Suppressor macrophage treated with lipopolysaccharide for 4 hours (primary cell): ENCODE measurements at regions not wholly inside any gene's neighbourhood (a gene's known extent, or its start where the extent isn't known, plus 50 kb on each side); places are given as distances from the start of the nearest gene placed in this dataset.

Experiments used
- DNase-seq: peaks from one replicate; pipeline ENCODE4 v3.0.0-alpha.2; 2020

DNA sequence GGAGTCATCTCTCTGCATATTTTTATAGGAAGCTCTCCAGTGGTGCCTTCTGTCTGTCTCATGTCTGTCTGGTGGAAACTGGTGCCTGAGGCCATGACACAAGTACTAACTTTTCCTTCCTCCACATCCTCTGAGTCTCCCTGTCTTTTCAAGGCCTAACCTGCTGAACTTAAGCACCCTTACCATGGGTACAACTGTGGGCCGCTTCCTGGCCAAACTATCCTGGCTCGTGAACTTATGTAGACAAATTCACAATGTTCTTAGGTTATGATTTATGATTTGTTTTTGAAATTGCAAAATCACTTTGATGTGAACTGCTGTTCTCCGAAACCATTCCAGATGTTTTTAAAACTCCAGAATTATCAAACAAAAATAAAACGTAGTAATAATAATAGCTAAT lies 804.5 kb upstream of the POU3F3 start:
- no peak for DNase-seq

DNA sequence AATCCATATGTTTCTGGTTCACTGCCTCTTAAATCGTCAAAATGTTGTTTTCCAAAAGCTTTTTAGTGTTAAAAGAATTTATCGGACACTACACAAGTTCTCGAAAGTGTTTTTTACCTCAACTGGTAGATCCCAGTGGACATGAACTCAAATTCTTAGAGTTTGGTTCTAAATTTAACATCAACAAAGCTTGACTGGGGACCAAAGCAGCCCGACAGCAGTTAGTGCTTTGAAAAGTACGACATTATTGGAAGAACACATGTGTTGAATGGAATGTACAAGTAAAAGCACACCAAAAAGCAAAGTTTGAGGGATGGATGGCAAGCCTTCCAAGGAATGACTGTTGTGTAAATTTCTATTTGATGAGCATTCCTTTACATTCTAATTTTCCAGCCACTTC lies 803.9 kb upstream of the POU3F3 start:
- no peak for DNase-seq

DNA sequence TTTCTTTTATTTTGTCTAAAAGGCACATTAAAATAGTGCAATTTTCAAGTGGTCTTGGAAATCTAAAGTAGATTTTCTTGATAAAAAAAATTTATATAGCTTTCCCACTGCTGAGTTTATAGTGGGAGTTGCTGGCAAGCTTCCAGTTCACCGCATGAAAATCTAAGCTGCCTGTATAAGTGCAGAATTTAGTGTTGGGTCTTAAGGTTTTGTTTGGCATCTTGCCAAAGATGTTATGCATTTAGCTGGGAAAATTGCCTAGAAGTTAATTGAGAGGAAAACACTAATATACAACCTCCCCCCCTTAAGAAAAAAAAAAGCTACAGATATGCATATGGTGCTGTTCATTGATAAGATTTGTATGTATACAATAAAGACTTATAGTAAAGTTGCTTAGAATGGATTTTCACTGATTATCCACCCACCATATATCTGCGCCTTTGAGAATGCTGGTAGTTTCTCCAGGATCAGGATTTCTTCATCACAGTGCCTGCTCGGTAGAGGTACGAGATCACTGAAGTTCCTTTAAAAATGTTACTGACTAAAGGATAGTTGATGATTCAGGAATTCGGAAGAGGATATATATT lies 803.2 kb upstream of the POU3F3 start:
- no peak for DNase-seq

DNA sequence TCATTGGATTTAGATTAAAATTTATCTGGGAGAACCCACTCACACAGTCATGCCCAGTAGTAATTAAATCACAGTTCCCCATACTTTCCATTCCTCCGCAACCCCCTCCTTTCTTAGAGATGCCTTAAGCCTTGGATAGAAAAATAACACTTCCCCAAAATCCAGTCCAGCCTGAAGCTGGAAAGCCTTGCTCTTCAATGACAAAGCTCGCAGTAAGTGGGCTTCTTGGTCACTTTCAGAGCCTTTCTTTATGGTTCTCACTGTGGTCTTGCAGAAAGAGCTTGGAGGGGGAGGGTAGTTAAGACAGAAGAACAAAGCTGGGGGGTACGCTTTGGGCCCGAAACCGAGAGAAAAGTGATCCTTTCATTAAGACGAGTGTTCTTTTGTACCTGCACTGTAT lies 802.1 kb upstream of the POU3F3 start:
- no peak for DNase-seq

DNA sequence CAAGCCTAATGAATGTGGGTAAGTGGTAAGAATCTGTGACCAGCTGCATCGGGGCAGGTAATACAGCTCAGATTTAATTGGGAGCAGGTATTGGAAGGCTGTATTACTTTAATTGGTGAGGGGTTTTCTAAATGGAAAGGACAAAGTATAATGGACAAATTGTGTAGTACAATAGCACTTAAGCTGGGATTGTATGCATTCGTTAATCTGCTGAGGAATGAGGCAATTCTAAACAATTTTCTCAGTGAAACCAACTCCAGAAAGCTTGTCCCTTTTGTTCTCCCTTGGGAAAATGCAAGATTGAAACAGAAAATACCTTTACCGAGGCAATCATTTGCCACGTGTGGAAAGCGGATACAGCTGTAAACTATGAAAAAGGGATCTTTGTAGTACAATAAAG lies 801.6 kb upstream of the POU3F3 start:
- no peak for DNase-seq

DNA sequence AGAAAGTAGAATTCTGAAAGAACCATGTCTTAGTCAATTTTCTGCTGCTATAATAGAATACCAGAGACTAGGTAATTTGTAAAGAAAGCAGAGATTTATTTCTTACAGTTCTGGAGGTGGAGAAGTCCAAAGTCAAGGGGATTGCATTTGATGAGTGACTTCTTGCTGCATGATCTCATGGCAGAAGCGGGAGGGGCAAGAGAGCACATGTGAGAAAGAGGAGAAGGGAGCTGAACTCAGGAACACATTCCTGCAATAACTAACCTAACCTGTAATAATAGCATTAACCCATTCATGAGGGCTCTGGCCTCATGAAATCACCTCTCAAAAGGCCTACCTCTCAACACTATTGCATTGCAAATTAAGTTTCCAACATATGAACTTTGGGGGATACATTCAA lies 797.5 kb upstream of the POU3F3 start:
- no peak for DNase-seq

DNA sequence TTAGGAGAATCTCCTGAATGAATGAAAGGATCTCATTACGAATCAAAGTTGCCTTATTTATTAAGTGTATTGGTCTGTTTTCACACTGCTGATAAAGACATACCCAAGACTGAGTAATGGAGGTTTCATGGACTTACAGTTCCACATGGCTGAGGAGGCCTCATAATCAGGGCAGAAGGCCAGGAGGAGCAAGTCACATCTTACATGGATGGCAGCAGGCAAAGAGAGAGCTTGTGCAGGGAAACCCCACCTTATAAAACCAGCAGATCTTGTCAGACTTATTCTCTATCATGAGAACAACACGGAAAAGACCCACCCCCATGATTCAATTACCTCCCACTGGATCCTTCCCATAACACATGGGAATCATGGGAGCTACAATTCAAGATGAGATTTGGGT lies 785.2 kb upstream of the POU3F3 start:
- no peak for DNase-seq

DNA sequence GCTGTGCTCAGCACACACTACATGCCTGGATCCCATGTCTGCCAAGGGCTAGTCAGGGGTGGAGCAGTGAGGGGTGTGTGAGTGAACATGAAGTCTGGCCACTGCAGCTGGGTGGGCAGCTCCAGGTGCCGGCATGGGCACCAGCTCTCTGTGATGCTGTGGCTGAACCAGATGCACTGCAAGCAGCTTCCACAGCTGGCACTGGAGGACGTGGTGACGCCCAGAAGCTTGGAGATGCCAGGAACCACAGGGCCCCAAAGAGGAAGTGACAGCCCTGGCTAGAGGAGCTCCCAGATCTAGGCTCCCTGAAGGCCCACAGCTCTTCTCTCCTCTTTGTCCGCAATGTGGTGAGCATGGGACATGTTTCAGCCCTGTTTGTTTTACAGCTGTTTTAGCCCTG lies 776.3 kb upstream of the POU3F3 start:
- no peak for DNase-seq

DNA sequence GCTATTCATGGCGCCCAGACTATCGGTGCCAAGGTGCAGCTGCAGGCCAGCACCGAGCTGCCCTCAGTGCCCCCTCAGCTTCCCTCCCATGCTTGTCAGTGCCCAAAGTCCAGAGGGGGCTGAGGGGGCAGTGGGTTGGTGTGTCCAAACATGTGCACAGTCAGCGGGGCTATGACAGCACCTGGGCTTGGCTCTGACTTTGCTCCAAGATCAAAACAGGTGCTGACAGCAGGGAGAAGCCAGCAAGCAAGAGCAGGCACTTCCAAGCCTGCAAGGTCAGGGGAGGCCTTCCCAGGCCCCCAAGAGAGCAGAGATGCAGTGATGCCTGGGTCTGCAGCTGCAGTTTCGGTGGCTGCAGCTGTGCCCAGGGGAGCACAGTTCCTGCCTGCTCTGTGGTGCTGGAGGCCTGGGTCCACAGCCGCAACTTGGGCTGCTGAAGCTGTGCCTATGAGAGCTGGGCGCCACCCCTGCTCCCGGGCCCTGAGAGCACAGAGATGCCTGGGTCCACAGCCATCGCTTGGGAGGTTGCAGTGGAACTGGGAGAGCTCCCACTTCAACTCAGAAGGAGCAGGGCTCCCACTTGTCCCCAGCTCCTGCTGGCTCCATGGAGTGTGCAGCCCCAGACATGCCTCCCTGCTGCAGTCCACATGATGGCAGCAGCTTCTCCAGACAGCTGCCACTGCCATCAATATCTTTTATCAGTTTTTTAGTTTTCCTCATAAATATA lies 775.3 kb upstream of the POU3F3 start:
- DNase-seq, result no peak

DNA sequence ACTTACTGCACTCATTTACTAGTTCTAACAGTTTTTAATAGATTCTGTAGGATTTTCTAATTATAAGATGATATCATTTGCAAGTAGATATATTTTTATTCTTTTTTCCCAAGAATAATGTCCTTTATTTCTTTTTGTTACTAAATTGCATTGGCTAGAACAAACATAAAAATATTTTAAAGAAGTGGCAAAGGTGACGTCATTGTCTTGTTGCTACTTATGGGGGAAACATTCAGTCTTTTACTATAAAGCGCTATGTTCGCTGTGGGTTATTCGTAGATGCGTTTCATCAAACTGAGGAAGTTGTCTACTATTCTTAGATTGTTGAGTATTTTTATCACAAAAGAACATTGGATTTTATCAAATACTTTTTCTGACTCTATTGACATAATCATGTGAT lies 765.2 kb upstream of the POU3F3 start:
- no peak for DNase-seq

DNA sequence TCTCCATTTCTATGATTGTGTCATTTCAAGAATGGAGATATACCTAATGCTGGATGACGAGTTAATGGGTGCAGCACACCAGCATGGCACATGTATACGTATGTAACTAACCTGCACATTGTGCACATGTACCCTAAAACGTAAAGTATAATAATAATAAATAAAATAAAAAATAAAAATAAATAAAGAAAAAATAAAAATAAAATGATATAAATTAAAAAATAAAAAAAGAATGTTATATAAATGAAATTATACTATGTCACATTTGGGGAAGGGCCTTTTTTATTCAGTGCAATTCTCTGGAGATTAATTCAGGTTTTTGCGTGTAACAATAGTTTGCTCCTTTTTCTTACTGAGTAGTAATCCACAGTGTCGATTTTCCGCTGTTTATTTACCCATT lies 763.5 kb upstream of the POU3F3 start:
- no peak for DNase-seq

DNA sequence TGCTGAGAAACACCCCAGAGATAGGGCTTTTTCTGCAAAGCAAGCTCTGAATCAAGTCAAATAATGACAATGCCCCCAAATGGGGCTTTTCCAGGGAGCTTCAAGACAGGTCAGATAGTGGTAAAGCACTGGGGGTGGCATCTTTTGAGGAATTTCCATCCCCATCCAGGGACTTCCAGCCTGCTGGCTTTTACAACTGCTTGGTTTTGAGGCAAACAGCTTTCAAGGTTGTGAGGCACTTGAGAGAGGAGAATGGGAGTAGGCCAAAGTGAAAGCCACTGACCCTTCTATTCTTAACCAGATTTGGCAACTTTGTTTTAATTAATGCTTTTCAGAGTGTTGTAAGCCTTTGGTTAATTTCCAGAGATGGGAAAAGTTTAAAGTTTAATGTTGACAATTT lies 762.0 kb upstream of the POU3F3 start:
- no peak for DNase-seq

DNA sequence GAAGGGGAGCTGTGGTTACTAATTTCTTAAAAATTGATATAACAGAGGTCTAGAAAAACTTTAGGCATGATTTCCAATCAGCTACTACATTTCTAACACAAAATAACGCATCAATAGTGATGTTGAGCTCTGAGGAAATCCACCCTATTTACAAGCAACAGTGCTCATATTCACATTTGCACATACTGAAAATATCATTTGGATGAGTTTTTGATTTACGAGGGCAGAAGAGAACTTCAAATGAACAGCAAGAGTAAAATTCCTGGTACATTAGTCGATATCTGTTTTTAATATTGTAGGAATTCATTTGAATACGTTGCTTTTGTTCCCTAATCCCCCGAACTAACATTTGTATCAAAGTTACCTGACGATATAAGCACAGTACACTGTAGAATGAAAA lies 761.0 kb upstream of the POU3F3 start:
- DNase-seq, result no peak

DNA sequence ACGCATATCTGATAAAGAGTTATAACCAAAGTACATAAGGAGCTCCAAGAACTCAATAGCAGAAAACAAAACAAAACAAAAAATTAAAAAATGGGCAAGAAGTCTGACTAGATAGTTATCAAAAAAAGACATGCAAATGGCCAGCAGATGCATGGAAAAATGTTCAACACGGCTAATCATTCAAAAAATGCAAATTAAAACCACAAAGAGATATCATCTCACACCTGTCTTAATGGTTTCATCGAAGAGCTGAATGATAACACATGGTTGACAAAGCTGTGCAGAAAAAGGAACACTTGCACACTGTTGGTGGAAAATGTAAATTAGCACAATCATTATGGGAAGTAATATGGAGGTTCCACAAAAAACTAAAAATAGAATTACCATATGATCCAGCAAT lies 751.3 kb upstream of the POU3F3 start:
- no peak for DNase-seq

DNA sequence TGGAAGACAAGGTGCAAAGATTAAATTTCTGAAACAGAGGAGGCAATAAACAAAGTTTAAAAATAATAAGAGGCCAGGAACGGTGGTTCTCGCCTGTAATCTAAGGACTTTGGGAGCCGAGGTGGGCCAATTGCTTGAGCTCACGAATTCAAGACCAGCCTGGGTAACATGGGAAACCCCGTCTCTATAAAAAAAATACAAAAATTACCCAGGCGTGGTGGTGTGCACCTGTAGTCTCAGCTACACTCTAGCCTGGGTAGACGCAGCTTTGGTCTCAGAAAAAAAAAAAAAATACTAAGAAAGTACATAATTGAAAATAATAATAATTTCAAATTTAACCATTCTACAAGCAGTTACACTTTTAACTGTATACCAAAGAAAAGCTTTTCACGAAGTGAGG lies 744.6 kb upstream of the POU3F3 start:
- DNase-seq, result no peak

DNA sequence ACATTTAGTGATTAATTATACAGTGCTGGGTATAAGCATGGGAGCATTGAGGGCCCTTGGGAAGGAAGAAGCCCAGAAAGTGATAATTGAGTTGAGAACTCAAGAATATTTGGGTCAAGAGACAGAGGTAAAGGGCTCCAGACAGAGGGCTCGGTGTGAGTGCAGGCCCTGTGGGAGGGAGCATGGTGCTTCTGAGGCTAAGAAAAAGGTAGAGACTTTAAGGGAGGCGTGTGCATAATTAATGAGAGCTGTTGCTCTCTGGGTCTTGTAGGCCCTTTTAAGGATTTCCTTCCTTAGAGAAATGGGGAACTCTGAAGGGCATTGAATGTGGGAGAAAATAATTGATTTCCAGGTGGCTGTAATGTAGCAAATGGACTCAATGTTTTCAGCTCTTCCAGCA lies 735.0 kb upstream of the POU3F3 start:
- no peak for DNase-seq

DNA sequence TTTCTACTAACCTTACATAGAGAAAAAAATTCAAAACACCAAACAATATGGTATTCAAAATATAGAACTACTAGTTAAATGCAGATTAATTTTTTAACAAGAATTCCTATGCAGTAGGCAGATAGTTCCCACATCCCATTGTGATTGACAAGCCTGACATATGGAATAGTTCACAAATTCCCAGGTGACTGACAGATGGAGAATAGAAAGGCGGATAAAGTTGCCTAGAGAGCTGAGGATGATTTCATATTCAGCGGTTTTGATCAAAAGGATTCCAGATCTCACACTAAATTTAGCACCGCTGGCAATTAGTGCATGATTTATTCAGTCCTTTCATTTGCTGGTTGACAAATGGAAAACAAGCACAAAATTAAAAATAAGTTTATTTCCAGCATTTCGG lies 733.7 kb upstream of the POU3F3 start:
- no peak for DNase-seq

DNA sequence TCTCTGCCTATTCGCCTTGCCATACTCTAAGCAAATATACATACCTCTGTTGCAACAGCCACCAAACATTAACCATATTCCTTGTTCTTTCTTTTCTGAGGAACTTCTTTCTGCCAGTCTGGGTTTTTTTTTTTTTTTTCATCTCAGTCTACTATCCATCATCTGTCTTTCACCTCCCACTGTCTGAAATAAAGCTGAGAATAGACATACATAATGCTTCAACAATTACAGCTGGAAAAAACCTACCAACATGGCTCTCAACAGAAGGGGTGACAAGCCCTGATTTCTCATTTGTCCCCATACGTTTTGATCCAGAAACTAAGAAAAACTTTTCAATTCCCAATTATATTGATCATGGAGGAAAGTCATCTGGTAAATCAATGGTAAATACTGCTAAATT lies 728.8 kb upstream of the POU3F3 start:
- DNase-seq, result no peak

DNA sequence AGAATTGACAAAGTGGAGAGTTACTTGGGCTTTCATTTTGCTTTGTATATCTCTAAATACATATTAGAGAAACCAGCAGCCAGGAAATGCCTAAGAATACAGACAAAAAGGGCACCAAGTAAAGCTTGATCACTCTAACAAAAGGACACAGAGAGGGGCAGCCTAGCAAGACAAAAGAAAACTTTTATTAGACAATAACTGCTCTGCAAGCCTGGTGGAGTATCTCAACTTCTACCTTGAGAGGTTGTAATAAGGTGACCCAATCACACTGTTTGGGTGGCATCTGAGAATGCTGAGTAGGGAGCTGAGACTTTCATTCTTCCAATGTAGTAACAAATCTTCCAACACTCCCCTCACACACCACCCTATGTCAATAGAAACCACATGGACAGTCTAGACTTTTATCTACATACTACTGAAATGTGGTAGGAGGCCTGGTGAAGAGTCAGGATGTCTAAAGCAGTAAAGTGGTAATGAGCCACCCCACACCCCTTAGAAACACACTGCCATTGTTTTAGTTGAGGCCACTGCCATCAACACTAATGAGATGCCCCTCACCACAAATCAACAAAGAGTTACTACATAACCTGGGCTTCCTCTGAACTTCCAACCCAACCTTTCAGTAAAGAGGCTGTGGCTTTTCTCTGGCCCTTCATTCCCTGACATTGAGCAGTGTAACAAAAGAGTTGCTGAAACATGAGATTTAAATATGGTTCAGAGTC lies 726.7 kb upstream of the POU3F3 start:
- DNase-seq, result no peak

DNA sequence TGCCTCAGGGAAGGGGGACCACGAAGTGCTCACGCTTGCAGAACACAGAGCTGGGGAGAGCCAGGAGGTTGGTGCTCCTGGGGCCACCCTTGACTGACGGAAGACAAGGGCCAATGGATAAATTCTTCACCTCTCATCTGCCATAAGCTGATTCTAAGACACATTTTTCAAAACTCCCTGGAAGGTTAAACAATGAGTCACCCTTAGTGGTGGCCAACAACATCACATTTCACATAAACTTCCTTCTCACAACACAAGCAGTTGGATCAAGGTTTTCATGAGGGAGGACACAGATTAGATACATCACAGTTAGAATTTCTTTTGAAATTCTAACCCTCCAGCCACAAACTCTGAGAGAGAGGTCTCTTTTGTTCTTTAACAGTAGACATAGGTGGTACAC lies 713.6 kb upstream of the POU3F3 start:
- DNase-seq, result no peak

DNA sequence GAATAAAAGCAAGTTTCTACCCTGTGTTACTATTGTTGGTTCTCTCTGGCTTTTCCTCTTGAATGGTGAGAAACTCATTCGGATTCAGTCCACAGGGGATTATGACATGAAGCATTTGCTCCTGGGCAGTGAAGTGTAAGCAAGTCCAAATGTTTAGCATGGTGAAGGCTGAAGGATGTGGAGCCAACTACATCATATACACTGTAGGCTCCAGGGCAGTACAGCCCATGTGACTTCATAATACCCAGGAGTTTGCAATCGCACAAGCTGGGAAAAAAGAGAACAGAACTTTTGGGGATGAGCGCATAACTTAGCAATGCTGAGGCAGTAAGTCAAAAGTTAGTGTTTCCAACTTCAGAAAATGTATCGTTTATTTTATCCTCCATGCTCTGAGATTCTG lies 695.7 kb upstream of the POU3F3 start:
- DNase-seq, result no peak

DNA sequence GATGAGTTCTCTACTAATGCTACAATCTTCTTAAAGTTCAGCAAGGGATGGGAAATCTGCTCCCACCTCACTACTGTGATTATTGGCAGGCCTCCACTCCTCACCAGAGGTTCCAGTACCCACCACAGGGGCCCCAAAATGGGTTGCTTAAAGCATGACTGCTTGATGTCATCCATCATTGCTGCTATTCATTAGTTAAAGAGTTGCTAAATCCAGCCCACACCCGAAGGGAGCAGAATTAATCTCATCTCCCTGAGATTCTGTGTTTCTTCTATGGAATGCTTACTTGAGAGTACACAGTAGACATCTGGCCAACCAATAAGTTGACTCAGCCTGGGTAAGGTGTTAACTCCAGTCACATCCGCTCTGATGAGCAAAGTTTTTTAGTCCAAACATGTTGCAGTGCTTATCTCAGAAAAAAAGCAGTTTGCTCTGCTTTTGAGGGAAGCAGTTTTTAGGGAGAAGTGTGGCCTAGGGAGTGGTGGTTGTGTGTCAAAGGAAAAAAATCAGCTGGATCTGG lies 690.2 kb upstream of the POU3F3 start:
- DNase-seq, result no peak

DNA sequence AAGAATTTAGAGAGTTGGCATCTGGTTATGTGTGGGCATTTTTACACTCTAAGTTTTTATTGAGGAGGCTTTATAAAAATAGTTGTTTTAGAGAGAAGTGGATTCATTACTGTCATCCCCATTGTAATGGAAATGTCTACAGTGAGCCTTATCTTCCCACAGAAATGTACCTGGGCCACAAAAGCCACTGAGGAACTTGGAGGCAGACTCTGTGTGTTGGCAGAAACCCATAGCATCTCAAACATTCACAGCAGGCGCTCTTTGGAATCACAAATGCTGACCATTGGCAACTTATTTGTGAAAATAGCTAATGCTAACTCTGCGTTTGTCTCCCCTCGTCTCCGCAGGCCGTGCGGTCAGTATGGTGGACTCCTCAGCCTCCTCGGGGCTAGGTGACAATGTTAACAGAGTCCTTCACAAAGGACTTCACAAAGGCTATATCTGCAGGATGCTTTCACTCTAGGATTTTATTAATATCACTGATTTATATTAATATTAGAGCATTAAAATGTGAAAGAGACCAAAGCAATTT lies 689.1 kb upstream of the POU3F3 start:
- DNase-seq, result no peak

DNA sequence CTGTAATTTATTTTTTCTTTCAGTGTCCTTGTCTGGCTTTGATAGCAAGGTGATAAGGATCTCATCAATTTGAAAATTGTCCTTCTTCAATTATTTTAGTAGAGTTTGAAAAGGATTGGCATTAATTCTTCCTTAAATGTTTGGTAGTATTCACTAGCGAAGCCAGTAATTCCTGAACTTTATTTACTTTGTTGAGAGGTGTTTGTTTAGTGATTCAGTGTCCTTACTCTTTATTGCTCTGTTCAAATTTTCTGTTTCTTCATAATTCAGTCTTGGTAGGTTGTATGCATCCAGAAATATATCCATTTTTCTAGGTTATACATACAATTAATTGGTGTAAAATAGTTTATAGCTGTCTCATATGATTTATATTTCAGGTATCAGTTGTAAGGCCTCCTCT lies 676.7 kb upstream of the POU3F3 start:
- no peak for DNase-seq
